CD4-positive, alpha-beta T cell (primary cell): ENCODE measurements at regions not wholly inside any gene's neighbourhood (a gene's known extent, or its start where the extent isn't known, plus 50 kb on each side); places are given as distances from the start of the nearest gene placed in this dataset.

Source experiments
- ATAC-seq: fragments of 200-7000 bp; cut with Tn5 transposase; one replicate; pipeline ENCODE4 v1.10.0; 2022; ENCODE audit warnings: mild to moderate bottlenecking; ENCODE audit not compliant: poor library complexity
- CTCF ChIA-PET: fragments of 350-600 bp; sonication (Branson Sonifier 250); formaldehyde crosslinking; loops from one replicate; lab custom pipeline; 2021; ENCODE audit warnings: antibody characterized with exemption, inconsistent platforms; lab: Charles Lee
- POLR2A ChIA-PET: fragments of 350-600 bp; sonication (Branson Sonifier 250); formaldehyde crosslinking; loops from one replicate; lab custom pipeline; 2021; ENCODE audit warnings: antibody characterized with exemption, inconsistent platforms; lab: Charles Lee
- DNase-seq, 14 experiments: peaks; one replicate each; pipeline ENCODE4 v3.0.0-alpha.2; 2013 to 2020; ENCODE audit warnings: mixed read lengths in 2 of 14
- H3K27ac ChIP-seq, 2 donors: one replicate each; pipeline versions ENCODE4 v1.5.1 to v1.7.0; 2013; ENCODE audit warnings: low read length in 2 of 2, low read depth in 1 of 2, mild to moderate bottlenecking in 1 of 2
- H3K27me3 ChIP-seq, 2 experiments: 1 replicate in 1 of 2; 2 replicates in 1 of 2; pipeline versions ENCODE4 v1.6.1 to v1.7.0; 2013; ENCODE audit warnings: low read length in 2 of 2, control low read depth in 1 of 2, mild to moderate bottlenecking in 1 of 2, moderate library complexity in 1 of 2; ENCODE audit not compliant: insufficient read depth in 2 of 2, control insufficient read depth in 1 of 2
- H3K36me3 ChIP-seq: one replicate; pipeline ENCODE4 v1.6.1; 2013; ENCODE audit warnings: low read length, control low read depth; ENCODE audit not compliant: insufficient read depth
- H3K4me1 ChIP-seq: one replicate; pipeline ENCODE4 v1.6.1; 2013; ENCODE audit warnings: low read length, control low read depth; ENCODE audit not compliant: insufficient read depth
- H3K4me3 ChIP-seq: one replicate; pipeline ENCODE4 v1.5.1; 2013; ENCODE audit warnings: mild to moderate bottlenecking, low read length, moderate library complexity
- H3K9me3 ChIP-seq, 2 experiments: 1 replicate in 1 of 2; 2 replicates in 1 of 2; pipeline versions ENCODE4 v1.6.1 to v1.7.0; 2013; ENCODE audit warnings: low read length in 2 of 2, mild to moderate bottlenecking in 2 of 2, control low read depth in 1 of 2, moderate library complexity in 1 of 2; ENCODE audit not compliant: control insufficient read depth in 1 of 2, insufficient read depth in 1 of 2
- H3K27ac Mint-ChIP-seq: one replicate; pipeline ENCODE4 v1.8.0; 2020; ENCODE audit warnings: mixed read lengths
- H3K27me3 Mint-ChIP-seq: one replicate; pipeline ENCODE4 v1.8.0; 2021; ENCODE audit warnings: mixed read lengths
- H3K36me3 Mint-ChIP-seq: one replicate; pipeline ENCODE4 v1.8.0; 2021; ENCODE audit warnings: low read depth, mixed read lengths
- H3K4me1 Mint-ChIP-seq: one replicate; pipeline ENCODE4 v1.8.0; 2021; ENCODE audit warnings: low read depth, mixed read lengths
- H3K4me3 Mint-ChIP-seq: one replicate; pipeline ENCODE4 v1.8.0; 2020; ENCODE audit warnings: mild to moderate bottlenecking, mixed read lengths
- H3K9me3 Mint-ChIP-seq: one replicate; pipeline ENCODE4 v1.8.0; 2020; ENCODE audit warnings: mixed read lengths
- intact Hi-C, 2 experiments: fragments of 100-400 bp; cut with DNase I in 1 of 2; cut with micrococcal nuclease in 1 of 2; formaldehyde crosslinking; loops; one replicate each; pipeline versions ENCODE4 v1.15.1 to v1.9.0; 2023 to 2025; cut with DNase I, micrococcal nuclease
- TF ChIP-seq, protein P1 (sequence below): fragments of 200-600 bp; IDR thresholded peaks from one replicate; pipeline ENCODE4 v1.8.0; 2022; ENCODE audit warnings: antibody characterized with exemption, mild to moderate bottlenecking

GRCh38 chr5:114116981-114117380 lies 244.9 kb upstream of the KCNN2 start:
- no peaks in the 10 kb centered on the region for H3K27me3 Mint-ChIP-seq
- CTCF ChIA-PET, result no interaction called here
- intact Hi-C loops, result no loop called here

DNA sequence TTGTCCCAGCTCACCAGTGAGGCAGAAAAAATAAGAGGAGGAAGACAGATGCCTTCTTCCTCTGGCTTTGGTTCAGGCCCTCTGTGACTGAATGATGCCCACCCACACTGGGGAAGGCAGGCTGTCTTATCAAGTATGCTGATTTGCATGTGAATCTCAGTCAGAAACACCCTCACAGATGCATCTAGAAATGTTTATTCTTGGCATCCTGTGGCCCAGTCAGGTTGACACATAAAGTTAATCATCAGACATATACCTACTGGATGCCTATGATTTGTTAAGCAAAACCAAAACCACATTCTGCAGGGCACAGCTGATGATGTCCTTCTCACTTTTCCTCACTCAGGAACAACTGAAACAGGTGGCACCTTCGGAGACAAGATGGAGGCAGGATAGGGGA lies 243.4 kb upstream of the KCNN2 start:
- Mint-ChIP-seq H3K9me3 (peaks cover 9% of the 10 kb centered on the region), H3K27me3 (no peaks in the 10 kb centered on the region), H3K27ac (no peak overlapping the region), H3K4me1 (no peaks in the 10 kb centered on the region), H3K36me3 (no peaks in the 10 kb centered on the region), H3K4me3 (no peak overlapping the region)
- Histone ChIP-seq H3K4me1 (no peaks in the 10 kb centered on the region), H3K27me3 (no peaks in the 10 kb centered on the region), H3K4me3 (no peak overlapping the region), H3K27ac (no peak overlapping the region), H3K36me3 (no peaks in the 10 kb centered on the region), H3K9me3 (no peaks in the 10 kb centered on the region)
- TF ChIP-seq, protein P1, sequence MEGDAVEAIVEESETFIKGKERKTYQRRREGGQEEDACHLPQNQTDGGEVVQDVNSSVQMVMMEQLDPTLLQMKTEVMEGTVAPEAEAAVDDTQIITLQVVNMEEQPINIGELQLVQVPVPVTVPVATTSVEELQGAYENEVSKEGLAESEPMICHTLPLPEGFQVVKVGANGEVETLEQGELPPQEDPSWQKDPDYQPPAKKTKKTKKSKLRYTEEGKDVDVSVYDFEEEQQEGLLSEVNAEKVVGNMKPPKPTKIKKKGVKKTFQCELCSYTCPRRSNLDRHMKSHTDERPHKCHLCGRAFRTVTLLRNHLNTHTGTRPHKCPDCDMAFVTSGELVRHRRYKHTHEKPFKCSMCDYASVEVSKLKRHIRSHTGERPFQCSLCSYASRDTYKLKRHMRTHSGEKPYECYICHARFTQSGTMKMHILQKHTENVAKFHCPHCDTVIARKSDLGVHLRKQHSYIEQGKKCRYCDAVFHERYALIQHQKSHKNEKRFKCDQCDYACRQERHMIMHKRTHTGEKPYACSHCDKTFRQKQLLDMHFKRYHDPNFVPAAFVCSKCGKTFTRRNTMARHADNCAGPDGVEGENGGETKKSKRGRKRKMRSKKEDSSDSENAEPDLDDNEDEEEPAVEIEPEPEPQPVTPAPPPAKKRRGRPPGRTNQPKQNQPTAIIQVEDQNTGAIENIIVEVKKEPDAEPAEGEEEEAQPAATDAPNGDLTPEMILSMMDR, result no peak
- intact Hi-C loops, result no loop called here
- CTCF ChIA-PET, result no interaction called here
- POLR2A ChIA-PET, result no interaction called here
- ATAC-seq (no peak), DNase-seq (no peak)

More at GRCh38 chr5:114116981-114117380, 244.9 kb upstream of the KCNN2 start:
- POLR2A ChIA-PET, result no interaction called here
- Mint-ChIP-seq H3K27ac (no peak overlapping the region), H3K4me1 (no peaks in the 10 kb centered on the region), H3K4me3 (no peak overlapping the region), H3K36me3 (no peaks in the 10 kb centered on the region), H3K9me3 (peaks cover 8% of the 10 kb centered on the region)
- no peak for DNase-seq
- Histone ChIP-seq H3K9me3 (no peaks in the 10 kb centered on the region), H3K4me1 (no peaks in the 10 kb centered on the region), H3K36me3 (no peaks in the 10 kb centered on the region), H3K27ac (no peak overlapping the region), H3K27me3 (no peaks in the 10 kb centered on the region), H3K4me3 (no peak overlapping the region)
- no peak for ATAC-seq
- TF ChIP-seq, protein P1, result no peak

- no peaks in the 10 kb centered on the region for H3K36me3 Mint-ChIP-seq
- no peaks in the 10 kb centered on the region for H3K4me1 Mint-ChIP-seq
- peaks cover 9% of the 10 kb centered on the region for H3K9me3 Mint-ChIP-seq
- TF ChIP-seq, protein P1, result no peak
- H3K36me3 ChIP-seq, result no peaks in the 10 kb centered on the region
- H3K27ac Mint-ChIP-seq, result no peak overlapping the region
- ChIA-PET POLR2A (no interaction called here), CTCF (no interaction called here)
- no peak overlapping the region for H3K4me3 ChIP-seq
- no peak for DNase-seq
- no peaks in the 10 kb centered on the region for H3K27me3 ChIP-seq
- no peak overlapping the region for H3K4me3 Mint-ChIP-seq
- no peaks in the 10 kb centered on the region for H3K9me3 ChIP-seq
- intact Hi-C loops, result no loop called here
- no peak for ATAC-seq
- no peak overlapping the region for H3K27ac ChIP-seq
- no peaks in the 10 kb centered on the region for H3K27me3 Mint-ChIP-seq
- H3K4me1 ChIP-seq, result no peaks in the 10 kb centered on the region
Measured at GRCh38 chr5:114120166-114120565, 241.7 kb upstream of the KCNN2 start.
